HG02970 (cell line): ENCODE measurements at regions not wholly inside any gene's neighbourhood (a gene's known extent, or its start where the extent isn't known, plus 50 kb on each side); places are given as distances from the start of the nearest gene placed in this dataset.
"Not testable (repeated sequence)": the region's sequence is repeated elsewhere in the genome, so short reads cannot be mapped to it uniquely, and the experiment has no call there.

ENCODE experiments used
- ATAC-seq: cut with Tn5 transposase; IDR thresholded peaks from one replicate; pipeline ENCODE4 v1.9.1; 2021; ENCODE audit warnings: mild to moderate bottlenecking, moderate library complexity, moderate number of reproducible peaks; ENCODE audit not compliant: unreplicated experiment, low FRiP score

- ATAC-seq = no peak
Measured at GRCh38 chr11:28793282-28793738, 685.1 kb downstream of the METTL15 start.

GRCh38 chr11:28792856-28793255 lies 684.7 kb downstream of the METTL15 start:
- no peak for ATAC-seq

GRCh38 chr11:28787897-28788296 lies 679.7 kb downstream of the METTL15 start:
- ATAC-seq = not testable (repeated sequence)

- no peak for ATAC-seq
Measured at GRCh38 chr11:28777126-28777525, 668.9 kb downstream of the METTL15 start.

GRCh38 chr11:28773606-28774005 lies 665.4 kb downstream of the METTL15 start:
- no peak for ATAC-seq

- no peak for ATAC-seq
Measured at GRCh38 chr11:28770806-28771205, 662.6 kb downstream of the METTL15 start.

GRCh38 chr11:28767574-28767973 lies 659.4 kb downstream of the METTL15 start:
- no peak for ATAC-seq

GRCh38 chr11:28763876-28764275 lies 655.7 kb downstream of the METTL15 start:
- ATAC-seq = no peak

- no peak for ATAC-seq
Measured at GRCh38 chr11:28763151-28763550, 655.0 kb downstream of the METTL15 start.

- ATAC-seq = no peak
Measured at GRCh38 chr11:28760676-28761390, 652.6 kb downstream of the METTL15 start.

GRCh38 chr11:28759311-28759710 lies 651.1 kb downstream of the METTL15 start:
- ATAC-seq = no peak

- no peak for ATAC-seq
Measured at GRCh38 chr11:28757725-28758515, 649.7 kb downstream of the METTL15 start.

- ATAC-seq = no peak
Measured at GRCh38 chr11:28756977-28757376, 648.8 kb downstream of the METTL15 start.

GRCh38 chr11:28743061-28743550 lies 634.9 kb downstream of the METTL15 start:
- no peak for ATAC-seq

GRCh38 chr11:28739489-28740280 lies 631.5 kb downstream of the METTL15 start:
- ATAC-seq = no peak

GRCh38 chr11:28738549-28738948 lies 630.4 kb downstream of the METTL15 start:
- ATAC-seq = no peak

- no peak for ATAC-seq
Measured at GRCh38 chr11:28736256-28736655, 628.1 kb downstream of the METTL15 start.

GRCh38 chr11:28735511-28735910 lies 627.3 kb downstream of the METTL15 start:
- no peak for ATAC-seq

- ATAC-seq = no peak
Measured at GRCh38 chr11:28730889-28731288, 622.7 kb downstream of the METTL15 start.

- ATAC-seq = no peak
Measured at GRCh38 chr11:28730336-28730735, 622.1 kb downstream of the METTL15 start.

GRCh38 chr11:28729339-28729738 lies 621.2 kb downstream of the METTL15 start:
- no peak for ATAC-seq
